ENCODE measurements at regions not wholly inside any gene's neighbourhood (a gene's known extent, or its start where the extent isn't known, plus 50 kb on each side); places are given as distances from the start of the nearest gene placed in this dataset.

DNA sequence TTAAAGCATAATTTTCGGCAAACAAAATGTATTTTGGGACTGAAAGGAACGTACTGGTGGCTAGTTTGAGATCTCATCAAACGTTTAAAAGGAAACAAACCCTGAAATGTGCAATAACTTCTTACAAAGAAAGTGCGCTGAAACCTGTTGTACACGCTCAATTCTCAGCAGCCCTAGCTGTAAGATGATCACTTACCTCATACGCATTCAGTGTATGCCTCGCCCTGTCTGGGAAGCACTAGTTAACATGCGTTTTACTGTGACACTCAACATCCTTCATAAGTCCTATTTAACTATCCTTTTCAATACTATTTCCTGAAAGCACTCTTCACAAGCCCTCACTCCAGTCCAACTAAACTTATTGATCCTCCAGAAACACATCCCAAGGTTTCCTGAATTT lies 485.0 kb upstream of the EDIL3 start:
- TF ChIP-seq, protein P1, sequence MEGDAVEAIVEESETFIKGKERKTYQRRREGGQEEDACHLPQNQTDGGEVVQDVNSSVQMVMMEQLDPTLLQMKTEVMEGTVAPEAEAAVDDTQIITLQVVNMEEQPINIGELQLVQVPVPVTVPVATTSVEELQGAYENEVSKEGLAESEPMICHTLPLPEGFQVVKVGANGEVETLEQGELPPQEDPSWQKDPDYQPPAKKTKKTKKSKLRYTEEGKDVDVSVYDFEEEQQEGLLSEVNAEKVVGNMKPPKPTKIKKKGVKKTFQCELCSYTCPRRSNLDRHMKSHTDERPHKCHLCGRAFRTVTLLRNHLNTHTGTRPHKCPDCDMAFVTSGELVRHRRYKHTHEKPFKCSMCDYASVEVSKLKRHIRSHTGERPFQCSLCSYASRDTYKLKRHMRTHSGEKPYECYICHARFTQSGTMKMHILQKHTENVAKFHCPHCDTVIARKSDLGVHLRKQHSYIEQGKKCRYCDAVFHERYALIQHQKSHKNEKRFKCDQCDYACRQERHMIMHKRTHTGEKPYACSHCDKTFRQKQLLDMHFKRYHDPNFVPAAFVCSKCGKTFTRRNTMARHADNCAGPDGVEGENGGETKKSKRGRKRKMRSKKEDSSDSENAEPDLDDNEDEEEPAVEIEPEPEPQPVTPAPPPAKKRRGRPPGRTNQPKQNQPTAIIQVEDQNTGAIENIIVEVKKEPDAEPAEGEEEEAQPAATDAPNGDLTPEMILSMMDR (IDR thresholded peaks at IDR 0.05; ENCODE audit: low read depth, low read length), result no peak
- TF ChIP-seq, protein P2, sequence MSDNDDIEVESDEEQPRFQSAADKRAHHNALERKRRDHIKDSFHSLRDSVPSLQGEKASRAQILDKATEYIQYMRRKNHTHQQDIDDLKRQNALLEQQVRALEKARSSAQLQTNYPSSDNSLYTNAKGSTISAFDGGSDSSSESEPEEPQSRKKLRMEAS (IDR thresholded peaks at IDR 0.05; ENCODE audit: low read depth, low read length), result no peak
- no peak for TF ChIP-seq MYC (IDR thresholded peaks at IDR 0.05; ENCODE audit: low read depth, low read length)
